ENCODE measurements at regions not wholly inside any gene's neighbourhood (a gene's known extent, or its start where the extent isn't known, plus 50 kb on each side); places are given as distances from the start of the nearest gene placed in this dataset.

GRCh38 chr7:85600395-85600794, 413.5 kb upstream of the SEMA3D start:
- TF ChIP-seq CTCF (IDR thresholded peaks at IDR 0.05; ENCODE audit: insufficient read depth, low read length) (no peak), GABPA (IDR thresholded peaks at IDR 0.05; ENCODE audit: low read depth) (no peak)

Data from HL-60 (cell line).